ENCODE measurements at regions not wholly inside any gene's neighbourhood (a gene's known extent, or its start where the extent isn't known, plus 50 kb on each side); places are given as distances from the start of the nearest gene placed in this dataset.

DNA sequence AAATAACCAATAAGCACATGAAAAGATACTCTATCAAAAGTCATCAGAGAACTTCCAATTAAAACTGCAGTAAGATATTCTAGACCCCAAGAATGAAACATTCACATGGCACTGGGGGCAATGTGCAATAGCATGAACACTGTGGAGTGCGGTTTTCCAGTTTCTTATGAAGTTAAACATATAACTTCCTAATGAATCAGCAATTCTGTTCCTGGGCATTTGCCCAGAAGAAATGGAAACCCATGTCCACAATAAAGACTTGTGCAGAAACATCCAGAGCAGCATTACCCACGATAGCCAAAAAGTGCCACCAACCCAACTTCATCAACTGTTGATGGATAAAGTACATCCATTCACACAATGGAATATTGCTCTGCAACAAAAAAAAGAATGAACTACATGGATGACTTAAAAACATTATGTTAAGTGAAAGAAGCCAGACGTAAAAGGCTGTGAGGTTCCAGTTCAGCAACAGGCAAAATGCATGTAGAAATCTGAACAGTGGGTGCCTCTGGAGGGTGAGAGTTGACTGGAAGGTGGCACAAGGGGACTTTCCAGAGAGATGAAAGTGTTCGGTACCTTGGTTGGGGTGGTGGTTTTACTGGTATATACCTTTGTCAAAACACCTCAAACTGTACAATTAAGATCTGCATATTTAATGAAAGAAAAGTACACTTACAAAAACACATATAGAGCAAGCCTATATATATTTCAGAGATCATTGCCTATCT lies 207.2 kb upstream of the ECI2 start:
- FAIRE-seq (no peak), DNase-seq (ENCODE audit: extremely low read depth in 1 of 4, low spot score in 3 of 4) (no peak), ATAC-seq (no peak)
- in situ Hi-C loops (cut with MboI): no loop called here
- H3K4me2 ChIP-seq (ENCODE audit: insufficient read depth, low read length): no peak overlapping the region
- BruUV-seq (replicated peaks): no TSS peak
- peaks cover 13 to 39% of the 10 kb centered on the region in 2 experiments; a peak in 4 of 5 replicates for H3K27me3 ChIP-seq (ENCODE audit: control insufficient read depth in 2 of 2, insufficient read depth in 2 of 2, low read length in 2 of 2)
- H3K9me1 ChIP-seq (ENCODE audit: control insufficient read depth, insufficient read depth, low read length): no peaks in the 10 kb centered on the region
- H2AFZ ChIP-seq (ENCODE audit: low read depth, low read length): no peak overlapping the region
- H4K20me1 ChIP-seq (replicated peaks; ENCODE audit: control insufficient read depth, insufficient read depth, low read length): no peaks in the 10 kb centered on the region
- ChIA-PET CTCF (ENCODE audit: low intra/inter-chr PET ratio) (no interaction called here), POLR2A (interaction anchor here (1.2 kb wide), 1 partner anchor 11 kb away, joined by 3 read pairs; no protein-coding TSS in a partner anchor)
- no peaks in the 10 kb centered on the region for H3K36me3 ChIP-seq (ENCODE audit: control insufficient read depth, insufficient read depth, low read length)
- no peaks in the 10 kb centered on the region for H3K79me2 ChIP-seq (ENCODE audit: control insufficient read depth, insufficient read depth, low read length)
- no peak overlapping the region for H3K27ac ChIP-seq (ENCODE audit: extremely low read depth, low read depth, low read length)
- H3K9ac ChIP-seq (ENCODE audit: insufficient read depth in 1 of 2, low read depth in 2 of 2, low read length in 2 of 2): no peak overlapping the region
- no peaks in the 10 kb centered on the region for H3K9me3 ChIP-seq (replicated peaks; ENCODE audit: control insufficient read depth, insufficient read depth, low read depth, low read length)
- intact Hi-C loops (cut with micrococcal nuclease): no loop called here
- H3K4me3 ChIP-seq: no peak overlapping the region
- 0% methylated on average over 4 of the region's 4 CpGs for WGBS (ENCODE audit: insufficient coverage, low coverage, missing lambda C conversion rate)
- H3K4me1 ChIP-seq (replicated peaks in 1 of 2; ENCODE audit: control insufficient read depth in 2 of 2, insufficient read depth in 2 of 2, low read length in 2 of 2): peaks cover 0 to 2% of the 10 kb centered on the region in 2 experiments; a peak in 1 of 5 replicates
- TF ChIP-seq ZNF316 (IDR thresholded peaks at IDR 0.05) (peak; percentile 43), ZNF449 (CRISPR knock-in tag; IDR thresholded peaks at IDR 0.05) (no peak), CREB3L1 (IDR thresholded peaks at IDR 0.05; ENCODE audit: borderline replicate concordance, low read depth) (no peak), ZNF175 (CRISPR knock-in tag; IDR thresholded peaks at IDR 0.05; ENCODE audit: low read depth) (no peak), E2F3 (CRISPR knock-in tag; IDR thresholded peaks at IDR 0.05) (no peak), C11orf30 (IDR thresholded peaks at IDR 0.05; ENCODE audit: low read depth) (peak; percentile 51; the same call in 1 of the 2 replicates), POLR2A (conservative IDR thresholded peaks at IDR 0.05) (no peak), NR2C1 (IDR thresholded peaks at IDR 0.05) (no peak), NR2C1 (tag; IDR thresholded peaks at IDR 0.05) (no peak), KHSRP (IDR thresholded peaks at IDR 0.05) (no peak), GABPA (tag; conservative IDR thresholded peaks at IDR 0.05; ENCODE audit: low read depth) (no peak), HDAC1 (IDR thresholded peaks at IDR 0.05) (no peak), POLR2AphosphoS5 (IDR thresholded peaks at IDR 0.05; ENCODE audit: control insufficient read depth, insufficient read depth, low read depth, low read length) (no peak), SRSF9 (IDR thresholded peaks at IDR 0.05; ENCODE audit: borderline replicate concordance, low read depth, low read length) (no peak), MXD1 (CRISPR knock-in tag; IDR thresholded peaks at IDR 0.05; ENCODE audit: borderline replicate concordance, poor library complexity, severe bottlenecking) (no peak), CHCHD3 (CRISPR knock-in tag; IDR thresholded peaks at IDR 0.05) (no peak), L3MBTL2 (IDR thresholded peaks at IDR 0.05) (no peak)
- TF ChIP-seq, protein P1, sequence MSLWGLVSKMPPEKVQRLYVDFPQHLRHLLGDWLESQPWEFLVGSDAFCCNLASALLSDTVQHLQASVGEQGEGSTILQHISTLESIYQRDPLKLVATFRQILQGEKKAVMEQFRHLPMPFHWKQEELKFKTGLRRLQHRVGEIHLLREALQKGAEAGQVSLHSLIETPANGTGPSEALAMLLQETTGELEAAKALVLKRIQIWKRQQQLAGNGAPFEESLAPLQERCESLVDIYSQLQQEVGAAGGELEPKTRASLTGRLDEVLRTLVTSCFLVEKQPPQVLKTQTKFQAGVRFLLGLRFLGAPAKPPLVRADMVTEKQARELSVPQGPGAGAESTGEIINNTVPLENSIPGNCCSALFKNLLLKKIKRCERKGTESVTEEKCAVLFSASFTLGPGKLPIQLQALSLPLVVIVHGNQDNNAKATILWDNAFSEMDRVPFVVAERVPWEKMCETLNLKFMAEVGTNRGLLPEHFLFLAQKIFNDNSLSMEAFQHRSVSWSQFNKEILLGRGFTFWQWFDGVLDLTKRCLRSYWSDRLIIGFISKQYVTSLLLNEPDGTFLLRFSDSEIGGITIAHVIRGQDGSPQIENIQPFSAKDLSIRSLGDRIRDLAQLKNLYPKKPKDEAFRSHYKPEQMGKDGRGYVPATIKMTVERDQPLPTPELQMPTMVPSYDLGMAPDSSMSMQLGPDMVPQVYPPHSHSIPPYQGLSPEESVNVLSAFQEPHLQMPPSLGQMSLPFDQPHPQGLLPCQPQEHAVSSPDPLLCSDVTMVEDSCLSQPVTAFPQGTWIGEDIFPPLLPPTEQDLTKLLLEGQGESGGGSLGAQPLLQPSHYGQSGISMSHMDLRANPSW (CRISPR knock-in tag; IDR thresholded peaks at IDR 0.05): no peak

Data from K562 (cell line).